ENCODE measurements at regions not wholly inside any gene's neighbourhood (a gene's known extent, or its start where the extent isn't known, plus 50 kb on each side); places are given as distances from the start of the nearest gene placed in this dataset.
"Not testable (repeated sequence)": the region's sequence is repeated elsewhere in the genome, so short reads cannot be mapped to it uniquely, and the experiment has no call there.

DNA sequence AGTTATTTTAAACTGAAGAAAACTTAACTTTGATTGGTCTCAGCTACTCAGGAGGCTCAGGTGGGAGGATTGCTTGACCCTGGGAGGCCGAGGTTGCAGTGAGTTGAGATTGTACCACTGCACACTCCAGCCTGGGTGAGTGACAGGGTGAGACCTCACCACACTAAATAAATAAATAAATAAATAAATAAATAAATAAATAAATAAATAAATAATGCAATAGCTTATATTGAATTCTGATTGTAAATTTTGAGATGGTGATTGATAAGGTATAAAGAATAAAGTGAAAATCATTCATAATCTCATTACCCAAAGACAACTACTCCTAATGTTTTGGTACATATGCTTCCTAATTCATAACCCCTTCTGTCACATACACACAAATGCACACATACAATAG lies 58.1 kb downstream of the TUBA3C start:
- Histone ChIP-seq H3K9me3 (no peaks in the 10 kb centered on the region), H3K27me3 (no peaks in the 10 kb centered on the region), H3K27ac (no peak overlapping the region), H3K36me3 (no peaks in the 10 kb centered on the region), H3K4me3 (no peak overlapping the region), H3K4me1 (no peaks in the 10 kb centered on the region)
- intact Hi-C loops (cut with DNase I): no loop called here
- no peak for DNase-seq (ENCODE audit: extremely low spot score in 2 of 2)
- no peak for TF ChIP-seq POLR2AphosphoS5 (IDR thresholded peaks at IDR 0.05; ENCODE audit: insufficient read depth in 1 of 2, low read depth in 1 of 2)
- no peak for TF ChIP-seq POLR2A (IDR thresholded peaks at IDR 0.05)
- TF ChIP-seq, protein P1, sequence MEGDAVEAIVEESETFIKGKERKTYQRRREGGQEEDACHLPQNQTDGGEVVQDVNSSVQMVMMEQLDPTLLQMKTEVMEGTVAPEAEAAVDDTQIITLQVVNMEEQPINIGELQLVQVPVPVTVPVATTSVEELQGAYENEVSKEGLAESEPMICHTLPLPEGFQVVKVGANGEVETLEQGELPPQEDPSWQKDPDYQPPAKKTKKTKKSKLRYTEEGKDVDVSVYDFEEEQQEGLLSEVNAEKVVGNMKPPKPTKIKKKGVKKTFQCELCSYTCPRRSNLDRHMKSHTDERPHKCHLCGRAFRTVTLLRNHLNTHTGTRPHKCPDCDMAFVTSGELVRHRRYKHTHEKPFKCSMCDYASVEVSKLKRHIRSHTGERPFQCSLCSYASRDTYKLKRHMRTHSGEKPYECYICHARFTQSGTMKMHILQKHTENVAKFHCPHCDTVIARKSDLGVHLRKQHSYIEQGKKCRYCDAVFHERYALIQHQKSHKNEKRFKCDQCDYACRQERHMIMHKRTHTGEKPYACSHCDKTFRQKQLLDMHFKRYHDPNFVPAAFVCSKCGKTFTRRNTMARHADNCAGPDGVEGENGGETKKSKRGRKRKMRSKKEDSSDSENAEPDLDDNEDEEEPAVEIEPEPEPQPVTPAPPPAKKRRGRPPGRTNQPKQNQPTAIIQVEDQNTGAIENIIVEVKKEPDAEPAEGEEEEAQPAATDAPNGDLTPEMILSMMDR (IDR thresholded peaks at IDR 0.05): no peak

DNA sequence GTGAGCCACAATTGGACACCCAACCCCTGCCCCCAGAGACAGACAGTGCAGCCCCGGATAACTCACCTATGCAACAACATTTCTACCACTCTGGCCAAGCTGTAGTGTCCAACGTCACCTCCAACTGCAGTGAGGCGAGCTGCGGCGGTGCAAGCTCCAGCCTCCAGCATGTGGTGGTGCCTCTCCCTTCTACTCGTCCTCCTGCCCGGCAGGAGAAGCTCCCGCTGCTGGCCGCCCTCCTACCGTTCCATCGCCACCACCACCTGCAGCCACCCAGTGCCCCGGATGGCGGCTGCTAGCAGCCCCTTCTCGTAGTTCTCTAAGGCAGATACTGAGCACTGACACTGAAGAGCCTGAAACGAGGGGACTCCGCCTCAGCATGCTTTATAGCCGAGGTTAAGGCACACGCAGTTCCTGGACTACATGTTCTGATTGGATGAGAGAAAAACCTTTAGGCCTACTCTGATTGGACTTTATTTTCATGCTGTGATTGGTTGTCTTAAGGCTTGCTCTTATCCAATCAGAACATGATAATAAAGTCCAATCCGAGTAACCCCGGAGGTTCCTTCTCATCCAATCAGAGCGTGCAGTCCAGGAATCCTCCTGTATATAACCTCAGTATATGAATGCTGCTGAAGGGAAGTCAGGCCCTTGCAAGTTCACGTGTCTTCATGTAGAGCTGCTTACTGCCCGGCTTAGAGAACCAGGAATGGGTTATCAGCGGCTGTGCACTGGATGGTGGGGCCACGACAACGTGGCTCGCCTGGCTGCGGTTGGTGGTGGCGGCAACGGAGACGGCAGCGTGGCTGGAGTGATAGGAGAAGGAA lies 63.5 kb downstream of the TUBA3C start:
- Histone ChIP-seq H3K27me3 (no peaks in the 10 kb centered on the region), H3K36me3 (no peaks in the 10 kb centered on the region), H3K27ac (no peak overlapping the region), H3K4me3 (no peak overlapping the region), H3K9me3 (no peaks in the 10 kb centered on the region), H3K4me1 (no peaks in the 10 kb centered on the region)
- TF ChIP-seq POLR2A (IDR thresholded peaks at IDR 0.05) (no peak), POLR2AphosphoS5 (IDR thresholded peaks at IDR 0.05; ENCODE audit: insufficient read depth in 1 of 2, low read depth in 1 of 2) (no peak)
- TF ChIP-seq, protein P1 (IDR thresholded peaks at IDR 0.05): no peak
- intact Hi-C loops (cut with DNase I): no loop called here
- no peak for DNase-seq (ENCODE audit: extremely low spot score in 2 of 2)

DNA sequence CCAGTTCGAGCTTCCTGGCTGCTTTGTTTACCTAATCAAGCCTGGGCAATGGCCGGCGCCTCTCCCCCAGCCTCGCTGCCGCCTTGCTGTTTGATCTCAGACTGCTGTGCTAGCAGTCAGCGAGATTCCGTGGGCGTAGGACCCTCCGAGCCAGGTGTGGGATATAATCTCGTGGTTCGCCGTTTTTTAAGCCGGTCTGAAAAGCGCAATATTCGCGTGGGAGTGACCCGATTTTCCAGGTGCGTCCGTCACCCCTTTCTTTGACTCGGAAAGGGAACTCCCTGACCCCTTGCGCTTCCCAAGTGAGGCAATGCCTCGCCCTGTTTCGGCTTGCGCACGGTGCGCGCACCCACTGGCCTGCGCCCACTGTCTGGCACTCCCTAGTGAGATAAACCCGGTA lies 72.4 kb downstream of the TUBA3C start:
- intact Hi-C loops (cut with DNase I); DNase-seq (ENCODE audit: extremely low spot score in 2 of 2); H3K4me1 ChIP-seq; H3K36me3 ChIP-seq; H3K27me3 ChIP-seq; H3K4me3 ChIP-seq; H3K9me3 ChIP-seq; H3K27ac ChIP-seq: not testable (repeated sequence)

DNA sequence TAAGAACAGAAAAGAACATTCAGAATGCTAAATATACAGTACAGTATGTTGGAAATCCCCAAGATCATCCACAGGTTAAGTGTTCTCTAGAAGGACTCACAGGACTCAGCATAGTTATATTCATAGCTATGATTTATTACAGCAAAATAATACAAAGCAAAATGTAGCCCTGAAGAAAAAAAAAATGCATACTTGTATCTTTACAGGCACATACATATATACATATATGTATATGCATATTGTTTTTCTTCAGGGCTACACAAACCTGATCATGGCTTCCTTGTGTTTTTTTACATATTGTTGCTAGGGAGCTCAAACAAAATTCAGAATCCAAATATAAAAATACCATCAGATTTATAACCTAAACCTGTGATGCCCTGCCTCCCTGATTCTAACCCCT lies 78.5 kb downstream of the TUBA3C start:
- Histone ChIP-seq H3K27ac (no peak overlapping the region), H3K9me3 (no peaks in the 10 kb centered on the region), H3K4me1 (no peaks in the 10 kb centered on the region), H3K36me3 (no peaks in the 10 kb centered on the region), H3K27me3 (no peaks in the 10 kb centered on the region), H3K4me3 (no peak overlapping the region)
- no peak for TF ChIP-seq POLR2AphosphoS5 (IDR thresholded peaks at IDR 0.05; ENCODE audit: insufficient read depth in 1 of 2, low read depth in 1 of 2)
- TF ChIP-seq POLR2A (IDR thresholded peaks at IDR 0.05): no peak
- TF ChIP-seq, protein P1 (IDR thresholded peaks at IDR 0.05): no peak
- intact Hi-C loops (cut with DNase I): no loop called here
- DNase-seq (ENCODE audit: extremely low spot score in 2 of 2): no peak

DNA sequence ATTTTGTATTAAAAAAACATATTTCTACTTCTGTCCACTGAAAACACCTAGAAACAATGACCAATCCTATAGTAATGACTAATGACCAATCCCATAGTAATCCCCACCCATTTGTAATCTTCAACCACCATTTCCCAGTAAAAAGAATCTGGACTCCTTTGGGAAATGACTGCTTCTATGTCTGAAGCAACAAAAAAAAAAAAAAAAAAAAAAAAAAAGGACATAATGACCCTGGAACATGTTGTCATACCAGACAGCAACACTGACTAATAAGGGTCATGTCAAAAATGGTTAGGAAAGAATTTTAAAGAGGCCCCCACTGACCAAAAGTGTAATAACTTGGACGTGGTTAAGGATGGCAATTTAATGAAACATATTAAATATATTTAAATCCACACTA lies 88.3 kb downstream of the TUBA3C start:
- TF ChIP-seq, protein P1 (IDR thresholded peaks at IDR 0.05): no peak
- TF ChIP-seq POLR2AphosphoS5 (IDR thresholded peaks at IDR 0.05; ENCODE audit: insufficient read depth in 1 of 2, low read depth in 1 of 2) (no peak), POLR2A (IDR thresholded peaks at IDR 0.05) (no peak)
- intact Hi-C loops (cut with DNase I): no loop called here
- H3K4me1 ChIP-seq: no peaks in the 10 kb centered on the region
- H3K36me3 ChIP-seq: no peaks in the 10 kb centered on the region
- H3K27ac ChIP-seq: no peak overlapping the region
- no peaks in the 10 kb centered on the region for H3K9me3 ChIP-seq
- H3K27me3 ChIP-seq: no peaks in the 10 kb centered on the region
- H3K4me3 ChIP-seq: no peak overlapping the region
- no peak for DNase-seq (ENCODE audit: extremely low spot score in 2 of 2)
